ENCODE measurements at regions not wholly inside any gene's neighbourhood (a gene's known extent, or its start where the extent isn't known, plus 50 kb on each side); places are given as distances from the start of the nearest gene placed in this dataset.

DNA sequence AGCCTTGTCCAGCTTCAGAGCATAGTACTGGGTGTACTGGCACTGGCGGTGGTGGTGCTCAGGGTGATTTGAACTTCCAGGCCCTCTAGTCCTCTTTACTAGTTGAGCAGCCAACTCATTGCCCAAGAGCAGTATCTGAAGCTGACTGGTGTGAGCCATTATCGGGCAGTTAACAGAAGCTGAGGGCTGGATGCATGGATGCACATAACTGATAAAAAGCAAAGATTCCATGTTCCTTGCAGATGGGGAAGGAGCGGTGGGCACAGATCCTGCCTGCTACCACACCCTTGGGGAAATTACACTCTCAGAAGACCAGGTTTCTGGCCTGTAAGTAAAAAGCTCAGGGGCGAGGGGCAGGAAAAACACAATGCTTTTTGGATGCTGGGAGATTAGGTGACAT is 499.4 kb upstream of the ARGLU1 start:
- Histone ChIP-seq H3K36me3 (ENCODE audit: control insufficient read depth, insufficient read depth, low read length) (no peaks in the 10 kb centered on the region), H3K27ac (ENCODE audit: low read length) (no peak overlapping the region), H3K4me1 (ENCODE audit: control insufficient read depth, insufficient read depth, low read length) (no peaks in the 10 kb centered on the region), H3K27me3 (ENCODE audit: control insufficient read depth, insufficient read depth, low read length) (no peaks in the 10 kb centered on the region), H3K9me3 (ENCODE audit: control insufficient read depth, insufficient read depth, low read length) (peaks cover 12% of the 10 kb centered on the region), H3K4me3 (ENCODE audit: low read length) (no peak overlapping the region)
- no peaks in the 10 kb centered on the region for H3K4me1 Mint-ChIP-seq
- no peaks in the 10 kb centered on the region for H3K36me3 Mint-ChIP-seq
- intact Hi-C loops (cut with micrococcal nuclease), result no loop called here
- ATAC-seq (no peak), DNase-seq (no peak)
- no peaks in the 10 kb centered on the region for H3K27me3 Mint-ChIP-seq (ENCODE audit: low read depth in 2 of 2)
- H3K27ac Mint-ChIP-seq, result no peak overlapping the region
- no peak overlapping the region for H3K4me3 Mint-ChIP-seq
- TF ChIP-seq CTCF (IDR thresholded peaks at IDR 0.05), result no peak
- WGBS (ENCODE audit: insufficient coverage), result 91% methylated on average over 4 of the region's 4 CpGs
- peaks cover 8 to 10% of the 10 kb centered on the region in 2 donors for H3K9me3 Mint-ChIP-seq

- intact Hi-C loops (cut with micrococcal nuclease), result no loop called here
- no peaks in the 10 kb centered on the region for H3K4me1 Mint-ChIP-seq
- no peak for TF ChIP-seq CTCF (IDR thresholded peaks at IDR 0.05)
- peaks cover 12% of the 10 kb centered on the region for H3K9me3 ChIP-seq (ENCODE audit: control insufficient read depth, insufficient read depth, low read length)
- H3K27ac ChIP-seq (ENCODE audit: low read length), result no peak overlapping the region
- H3K27ac Mint-ChIP-seq, result no peak overlapping the region
- no peaks in the 10 kb centered on the region for H3K27me3 Mint-ChIP-seq (ENCODE audit: low read depth in 2 of 2)
- H3K36me3 ChIP-seq (ENCODE audit: control insufficient read depth, insufficient read depth, low read length), result no peaks in the 10 kb centered on the region
- H3K27me3 ChIP-seq (ENCODE audit: control insufficient read depth, insufficient read depth, low read length), result no peaks in the 10 kb centered on the region
- no peak overlapping the region for H3K4me3 Mint-ChIP-seq
- peaks cover 8% of the 10 kb centered on the region in 2 donors for H3K9me3 Mint-ChIP-seq
- DNase-seq (no peak), ATAC-seq (peak in 1 of 3 donors; percentile 21)
- H3K36me3 Mint-ChIP-seq, result no peaks in the 10 kb centered on the region
- H3K4me3 ChIP-seq (ENCODE audit: low read length), result no peak overlapping the region
- 84% methylated on average over 3 of the region's 3 CpGs for WGBS (ENCODE audit: insufficient coverage)
- no peaks in the 10 kb centered on the region for H3K4me1 ChIP-seq (ENCODE audit: control insufficient read depth, insufficient read depth, low read length)
Observed at GRCh38 chr13:107066355-107066754, 498.4 kb upstream of the ARGLU1 start.

- WGBS (ENCODE audit: insufficient coverage), result 89% methylated on average over 3 of the region's 3 CpGs
- TF ChIP-seq CTCF (IDR thresholded peaks at IDR 0.05), result no peak
Observed at GRCh38 chr13:107065036-107065435, 497.1 kb upstream of the ARGLU1 start.

GRCh38 chr13:107057028-107057631 is 489.2 kb upstream of the ARGLU1 start:
- Histone ChIP-seq H3K4me3 (ENCODE audit: low read length) (no peak overlapping the region), H3K27ac (ENCODE audit: low read length) (no peak overlapping the region), H3K36me3 (ENCODE audit: control insufficient read depth, insufficient read depth, low read length) (no peaks in the 10 kb centered on the region), H3K4me1 (ENCODE audit: control insufficient read depth, insufficient read depth, low read length) (no peaks in the 10 kb centered on the region), H3K27me3 (ENCODE audit: control insufficient read depth, insufficient read depth, low read length) (no peaks in the 10 kb centered on the region), H3K9me3 (ENCODE audit: control insufficient read depth, insufficient read depth, low read length) (peaks cover 4% of the 10 kb centered on the region)
- Mint-ChIP-seq H3K9me3 (peaks cover 22 to 26% of the 10 kb centered on the region in 2 donors), H3K27ac (no peak overlapping the region), H3K36me3 (peaks cover 9% of the 10 kb centered on the region), H3K4me3 (no peak overlapping the region), H3K4me1 (no peaks in the 10 kb centered on the region), H3K27me3 (ENCODE audit: low read depth in 2 of 2) (no peaks in the 10 kb centered on the region)
- intact Hi-C loops (cut with micrococcal nuclease), result no loop called here
- ATAC-seq (no peak), DNase-seq (no peak)
- WGBS (ENCODE audit: insufficient coverage), result 75% methylated on average over 3 of the region's 3 CpGs
- TF ChIP-seq CTCF (IDR thresholded peaks at IDR 0.05), result no peak

More at GRCh38 chr13:107065036-107065435, 497.1 kb upstream of the ARGLU1 start:
- peaks cover 9 to 15% of the 10 kb centered on the region in 2 donors for H3K9me3 Mint-ChIP-seq
- H3K27ac Mint-ChIP-seq, result no peak overlapping the region
- ATAC-seq (no peak), DNase-seq (no peak)
- no peaks in the 10 kb centered on the region for H3K4me1 Mint-ChIP-seq
- Histone ChIP-seq H3K27ac (ENCODE audit: low read length) (no peak overlapping the region), H3K27me3 (ENCODE audit: control insufficient read depth, insufficient read depth, low read length) (no peaks in the 10 kb centered on the region), H3K4me1 (ENCODE audit: control insufficient read depth, insufficient read depth, low read length) (no peaks in the 10 kb centered on the region), H3K36me3 (ENCODE audit: control insufficient read depth, insufficient read depth, low read length) (no peaks in the 10 kb centered on the region), H3K4me3 (ENCODE audit: low read length) (no peak overlapping the region), H3K9me3 (ENCODE audit: control insufficient read depth, insufficient read depth, low read length) (peaks cover 14% of the 10 kb centered on the region)
- H3K36me3 Mint-ChIP-seq, result no peaks in the 10 kb centered on the region
- no peak overlapping the region for H3K4me3 Mint-ChIP-seq
- intact Hi-C loops (cut with micrococcal nuclease), result no loop called here
- H3K27me3 Mint-ChIP-seq (ENCODE audit: low read depth in 2 of 2), result no peaks in the 10 kb centered on the region

Data from natural killer cell (primary cell).